Activated CD4-positive, alpha-beta T cell treated with anti-CD3 and anti-CD28 coated beads for 4 hours (primary cell): ENCODE measurements at regions not wholly inside any gene's neighbourhood (a gene's known extent, or its start where the extent isn't known, plus 50 kb on each side); places are given as distances from the start of the nearest gene placed in this dataset.
"Not testable (repeated sequence)": the region's sequence is repeated elsewhere in the genome, so short reads cannot be mapped to it uniquely, and the experiment has no call there.

Experiments
- DNase-seq, 2 donors: peaks; one replicate each; pipeline ENCODE4 v3.0.0-alpha.2; 2020

GRCh38 chr20:41783423-41784208 lies 165.4 kb upstream of the CHD6 start:
- DNase-seq, result no peak

DNA sequence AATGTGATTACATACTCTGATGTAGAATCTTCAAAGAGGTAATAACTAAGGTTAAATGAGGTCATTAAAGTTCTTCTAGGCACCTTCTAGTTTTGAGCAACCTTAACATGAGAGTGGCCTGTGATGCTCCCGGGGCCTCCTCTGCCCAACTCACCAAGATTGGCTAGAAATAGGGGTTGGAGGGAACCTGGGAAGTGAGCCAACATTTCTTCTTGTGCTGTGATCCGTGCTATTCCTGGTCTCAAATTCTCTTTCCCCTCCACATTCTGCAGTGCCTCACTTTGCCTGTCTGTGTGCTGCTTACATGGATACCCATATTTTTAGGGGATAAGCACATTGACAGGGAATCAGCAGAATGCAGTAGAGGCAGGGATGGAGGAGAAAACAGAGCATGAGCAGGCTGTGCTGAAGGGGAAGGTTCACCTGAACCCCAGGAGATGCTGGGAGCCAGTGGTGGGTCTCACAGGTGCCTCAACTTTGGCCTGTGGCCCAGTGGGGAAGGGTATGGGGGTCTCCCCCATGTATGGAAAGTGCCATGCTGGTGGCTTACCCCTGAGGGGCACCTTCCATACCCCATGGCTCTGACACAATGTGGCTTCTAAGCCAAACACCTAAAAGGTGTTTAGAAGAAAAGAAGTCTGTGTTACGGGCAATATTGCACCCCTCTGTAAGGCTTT lies 164.7 kb upstream of the CHD6 start:
- DNase-seq, result no peak

DNA sequence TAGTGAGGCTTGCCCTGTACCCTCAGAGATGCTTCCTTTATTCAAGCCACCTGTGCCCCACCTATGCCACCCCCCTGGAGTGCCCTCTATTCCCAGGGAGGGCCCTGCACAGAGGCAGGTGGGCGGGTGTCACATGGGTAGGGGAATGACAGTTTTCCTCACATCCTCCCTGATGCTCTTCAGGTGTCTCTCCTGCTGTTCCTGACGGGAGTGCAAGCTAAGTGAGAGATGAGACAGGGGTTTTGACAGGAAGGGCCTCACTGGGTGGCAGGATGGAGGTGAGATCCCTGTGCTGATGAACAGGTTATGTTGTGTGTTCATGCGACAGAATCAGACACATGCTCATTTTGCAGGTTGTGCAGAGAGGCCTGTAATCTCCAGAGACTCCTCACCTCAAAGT lies 164.1 kb upstream of the CHD6 start:
- no peak for DNase-seq

- no peak for DNase-seq
These were observed 158.2 kb upstream of the CHD6 start for GRCh38 chr20:41776421-41776820.

DNA sequence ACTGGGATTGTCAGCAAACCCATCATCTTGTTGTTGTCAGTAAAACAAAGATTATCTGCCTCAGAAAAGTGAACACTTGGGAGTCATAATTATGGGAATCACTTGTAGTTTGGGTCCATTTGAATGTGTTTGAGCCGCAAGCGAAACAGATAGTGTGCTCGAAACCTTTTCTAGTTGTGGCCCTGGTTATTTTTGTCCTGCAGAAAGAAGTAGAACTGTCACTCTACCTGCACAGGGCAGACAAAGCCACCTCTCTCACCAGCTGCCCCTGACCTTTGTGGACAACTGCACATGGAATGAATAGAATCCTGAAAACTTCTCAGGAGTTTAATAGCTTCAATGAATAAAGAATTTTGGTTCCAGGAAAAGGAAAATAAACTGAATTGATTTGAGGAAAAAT lies 156.1 kb upstream of the CHD6 start:
- DNase-seq, result no peak

DNA sequence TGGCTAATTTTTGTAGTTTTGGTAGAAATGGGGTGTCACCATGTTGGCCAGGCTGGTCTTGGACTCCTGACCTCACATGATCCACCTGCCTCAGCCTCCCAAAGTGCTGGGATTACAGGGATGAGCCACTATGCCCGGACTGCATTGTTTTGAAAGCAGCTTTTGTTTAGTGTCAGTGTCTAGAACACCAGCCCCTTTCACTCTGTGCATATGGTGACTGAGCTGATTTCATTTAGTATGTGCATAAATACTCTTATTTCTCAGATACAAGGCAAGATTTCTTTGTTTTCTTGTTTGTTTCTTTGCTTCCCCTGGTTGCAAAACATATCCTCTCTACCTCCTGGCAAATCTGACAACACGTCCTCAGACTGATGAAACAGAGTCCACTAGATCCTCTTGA lies 152.8 kb upstream of the CHD6 start:
- DNase-seq, result no peak

DNA sequence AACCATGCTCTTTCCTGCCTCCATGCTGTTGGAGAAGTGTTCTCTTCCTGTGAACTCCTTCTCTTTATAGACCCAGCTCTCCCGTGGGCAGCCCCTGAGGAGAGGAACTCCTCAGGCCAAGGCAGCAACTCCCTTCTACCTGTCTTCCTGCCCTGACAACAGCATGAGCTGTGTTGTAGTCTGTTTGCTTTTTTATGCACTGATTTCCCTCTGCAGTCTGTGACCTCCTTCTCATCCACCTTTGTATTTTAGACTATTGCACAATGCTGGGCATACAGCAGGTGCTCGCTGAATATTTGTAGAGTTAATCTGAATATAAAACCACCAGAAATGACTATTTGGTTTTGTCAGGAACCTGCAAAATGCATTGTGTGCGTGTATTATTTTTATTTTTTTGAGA lies 152.2 kb upstream of the CHD6 start:
- no peak for DNase-seq

DNA sequence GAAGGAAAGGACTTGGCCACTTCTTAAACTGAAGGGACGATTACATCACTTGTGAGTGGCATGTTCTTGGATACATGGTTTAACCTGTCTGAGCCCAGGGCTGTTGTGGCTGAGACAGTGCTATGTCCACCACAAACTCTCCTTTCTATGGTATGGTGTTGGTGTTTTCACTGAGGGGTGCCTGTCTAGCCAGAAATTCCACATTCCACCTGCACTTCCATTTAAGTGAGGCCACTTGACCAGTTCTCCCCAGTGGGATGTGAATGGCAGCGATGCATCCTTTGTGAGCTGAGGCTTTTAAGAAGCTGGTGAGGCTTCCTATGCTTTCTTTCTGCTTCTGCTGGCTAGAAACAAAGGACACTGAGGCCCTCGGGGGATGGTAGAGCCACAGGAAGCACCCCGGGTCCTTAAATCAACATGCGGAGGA lies 151.4 kb upstream of the CHD6 start:
- no peak for DNase-seq

GRCh38 chr20:41750137-41750536 lies 132.0 kb upstream of the CHD6 start:
- DNase-seq, result no peak

- DNase-seq, result no peak
These were observed 130.8 kb upstream of the CHD6 start for GRCh38 chr20:41748756-41749582.

DNA sequence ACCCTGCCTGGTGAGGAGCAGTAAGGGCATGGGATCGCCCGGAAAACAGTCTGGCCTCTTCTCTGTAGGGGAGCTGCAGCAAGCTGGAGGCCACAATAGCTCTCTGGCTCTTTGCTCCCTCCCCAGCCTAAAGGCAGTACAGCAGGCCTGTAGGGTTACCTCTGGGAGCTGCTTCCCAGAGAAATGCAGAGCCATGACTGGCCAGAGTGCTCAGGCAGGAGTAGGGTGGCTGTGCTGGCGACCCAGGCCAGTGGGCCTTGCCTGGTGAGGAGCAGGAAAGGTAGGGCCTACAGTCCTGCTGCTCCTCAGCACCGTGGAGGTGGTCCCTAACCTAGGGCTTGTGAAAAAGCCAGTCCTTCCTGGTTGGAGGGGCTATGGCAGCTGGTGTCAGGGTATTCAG lies 129.9 kb upstream of the CHD6 start:
- no peak for DNase-seq

GRCh38 chr20:41747226-41747625 lies 129.0 kb upstream of the CHD6 start:
- no peak for DNase-seq

DNA sequence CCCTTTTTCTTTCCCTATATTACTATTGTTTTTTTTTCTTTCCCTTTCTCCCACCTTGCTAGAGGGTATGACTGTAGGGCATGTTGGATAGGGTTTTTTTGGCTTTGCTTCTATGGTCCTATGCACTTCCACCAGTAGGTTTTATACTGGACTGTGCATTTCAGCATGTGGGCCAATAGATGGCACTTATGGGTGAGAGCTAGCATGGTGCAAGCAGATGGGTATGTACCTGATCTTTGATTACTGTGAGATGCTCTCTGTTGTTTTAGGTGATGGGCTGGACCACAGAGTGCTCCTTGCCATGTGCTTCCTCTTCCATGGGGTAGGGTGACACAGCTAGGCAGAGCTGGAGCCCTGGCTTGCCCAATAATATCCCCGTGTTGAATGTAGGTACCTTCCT lies 128.5 kb upstream of the CHD6 start:
- no peak for DNase-seq

DNA sequence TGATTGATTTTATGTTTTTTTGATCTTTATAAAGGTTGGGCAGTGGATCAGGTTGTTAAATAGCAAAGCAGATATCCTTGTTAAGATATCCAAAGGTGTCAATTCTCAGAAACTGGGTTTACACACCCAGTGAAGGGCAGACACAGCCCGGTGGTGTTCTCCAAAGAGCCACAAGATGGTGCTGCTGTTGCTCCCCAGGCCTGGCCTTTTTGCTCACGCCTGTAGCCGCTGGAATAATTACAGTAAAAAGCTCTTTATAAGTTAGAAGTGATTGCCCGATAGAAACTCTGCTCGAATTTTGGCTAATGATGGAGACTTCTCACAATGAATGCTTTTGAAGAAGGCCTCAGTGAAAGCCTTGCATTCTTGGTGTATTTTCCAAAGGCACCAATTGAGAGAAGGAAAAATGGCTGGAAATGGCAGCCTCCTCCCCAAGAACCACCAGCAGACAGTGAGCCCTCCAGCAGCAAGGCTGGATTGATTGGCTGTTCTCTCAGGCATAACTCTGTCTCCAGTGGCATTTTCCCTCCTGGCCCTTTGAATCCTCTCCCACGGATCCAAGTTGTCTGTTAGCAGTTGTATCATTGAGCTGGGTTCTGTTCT lies 120.5 kb upstream of the CHD6 start:
- DNase-seq, result peak in 1 of 2 donors; percentile 8

DNA sequence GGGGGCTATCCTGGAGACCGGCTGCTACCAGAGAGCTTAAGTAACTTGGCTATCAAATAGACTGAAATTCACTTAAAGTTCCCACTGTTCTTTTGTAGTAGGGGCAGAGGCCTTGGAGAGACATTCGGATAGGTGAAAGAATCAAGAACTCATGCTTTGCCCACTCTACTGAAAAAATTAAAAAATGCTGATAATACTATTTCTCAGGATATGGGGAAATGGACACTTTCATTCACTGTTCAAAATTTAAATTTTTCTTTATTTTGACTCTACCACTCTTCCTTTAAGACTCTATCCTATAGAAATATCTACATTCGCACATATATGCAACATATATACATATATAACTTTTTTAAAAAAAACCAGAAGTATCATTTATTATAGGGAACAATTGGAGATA lies 117.8 kb upstream of the CHD6 start:
- no peak for DNase-seq

DNA sequence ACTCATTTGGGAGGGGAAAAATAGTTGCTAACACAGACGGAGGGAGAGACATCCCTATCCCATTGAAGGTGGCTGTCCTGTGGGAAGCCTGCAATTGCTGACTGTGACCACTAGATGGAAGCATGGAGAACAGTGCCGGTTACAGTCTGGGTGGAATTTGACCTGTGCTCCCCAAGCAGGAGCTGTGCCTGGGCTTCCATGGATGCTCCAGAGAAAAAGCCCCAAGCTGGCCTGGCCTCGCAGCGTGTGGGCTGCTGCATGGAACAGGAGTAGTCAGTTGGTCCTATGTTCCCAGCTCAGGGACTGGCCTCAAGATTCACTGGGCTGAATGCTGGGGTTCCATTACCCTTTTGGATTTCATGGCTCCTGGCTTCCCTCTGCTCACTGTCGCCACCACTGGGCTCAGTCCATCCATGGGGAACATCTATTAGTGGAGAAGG lies 116.3 kb upstream of the CHD6 start:
- DNase-seq, result peak in 1 of 2 donors; percentile 27

- DNase-seq, result no peak
These were observed 115.0 kb upstream of the CHD6 start for GRCh38 chr20:41733151-41733550.

- not testable (repeated sequence) for DNase-seq
These were observed 113.0 kb upstream of the CHD6 start for GRCh38 chr20:41731198-41731597.

DNA sequence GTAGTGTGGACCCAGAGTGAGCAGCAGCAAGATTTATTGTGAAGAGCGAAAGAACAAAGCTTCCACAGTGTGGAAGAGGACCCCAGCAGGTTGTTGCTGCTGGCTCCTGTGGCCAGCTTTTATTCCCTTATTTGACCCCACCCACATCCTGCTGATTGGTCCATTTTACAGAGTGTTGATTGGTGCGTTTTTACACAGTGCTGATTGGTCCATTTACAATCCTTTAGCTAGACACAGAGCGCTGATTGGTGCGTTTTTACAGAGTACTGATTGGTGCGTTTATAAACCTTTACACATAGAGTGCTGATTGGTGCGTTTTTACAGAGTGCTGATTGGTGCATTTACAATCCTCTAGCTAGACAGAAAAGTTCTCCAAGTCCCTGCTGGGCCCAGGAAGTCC lies 109.5 kb upstream of the CHD6 start:
- not testable (repeated sequence) for DNase-seq

- DNase-seq, result no peak
These were observed 108.5 kb upstream of the CHD6 start for GRCh38 chr20:41726727-41727126.

GRCh38 chr20:41719151-41719550 lies 101.0 kb upstream of the CHD6 start:
- DNase-seq, result no peak

GRCh38 chr20:41717483-41717882 lies 99.3 kb upstream of the CHD6 start:
- no peak for DNase-seq

- no peak for DNase-seq
These were observed 98.7 kb upstream of the CHD6 start for GRCh38 chr20:41716911-41717310.
